Gastroesophageal sphincter (tissue), 4 donors: ENCODE measurements at regions not wholly inside any gene's neighbourhood (a gene's known extent, or its start where the extent isn't known, plus 50 kb on each side); places are given as distances from the start of the nearest gene placed in this dataset.
"Not testable (repeated sequence)": the region's sequence is repeated elsewhere in the genome, so short reads cannot be mapped to it uniquely, and the experiment has no call there.

ENCODE experiments used
- ATAC-seq: fragments of 150-250 bp; one replicate; pipeline ENCODE4 v1.9.1; 2016; ENCODE audit warnings: mild to moderate bottlenecking, moderate library complexity
- H3K27ac ChIP-seq, 4 donors: fragments of 200-600 bp; sonication (generic) in 3 of 4; 1 replicate in 3 of 4; 2 replicates in 1 of 4; pipeline ENCODE4 v1.5.1; 2016 to 2019
- H3K27me3 ChIP-seq: fragments of 200-600 bp; sonication (generic); one replicate; pipeline ENCODE4 v1.5.1; 2019
- H3K36me3 ChIP-seq, 2 donors: fragments of 200-600 bp; sonication (generic); one replicate each; pipeline ENCODE4 v1.5.1; 2019; ENCODE audit warnings: control low read depth in 1 of 2
- H3K4me1 ChIP-seq, 3 donors: fragments of 200-600 bp; sonication (generic); 1 replicate in 2 of 3; 2 replicates in 1 of 3; pipeline ENCODE4 v1.5.1; 2016 to 2019; ENCODE audit warnings: control low read depth in 2 of 3
- H3K4me3 ChIP-seq, 2 donors: fragments of 200-600 bp; sonication (generic); one replicate each; pipeline ENCODE4 v1.5.1; 2019; ENCODE audit warnings: mild to moderate bottlenecking in 1 of 2, moderate library complexity in 1 of 2
- H3K9me3 ChIP-seq, 3 donors: fragments of 200-600 bp; sonication (generic); one replicate each; pipeline ENCODE4 v1.5.1; 2017 to 2019; ENCODE audit warnings: control low read depth in 2 of 3
- CTCF ChIP-seq, 4 experiments: fragments of 200-600 bp in 2 of 4; fragments of 450-650 bp in 2 of 4; sonication (generic) in 1 of 4; IDR thresholded peaks; one replicate each; pipeline ENCODE4 v1.5.1; 2017 to 2019; ENCODE audit warnings: antibody characterized with exemption in 4 of 4, mild to moderate bottlenecking in 2 of 4, moderate library complexity in 2 of 4
- EP300 ChIP-seq: sonication (generic); formaldehyde crosslinking; IDR thresholded peaks from one replicate; pipeline ENCODE4 v1.6.1; 2017; ENCODE audit warnings: antibody characterized with exemption, mild to moderate bottlenecking
- POLR2A ChIP-seq, 2 donors: fragments of 450-650 bp; IDR thresholded peaks; one replicate each; pipeline ENCODE4 v1.6.1; 2017; ENCODE audit warnings: antibody characterized with exemption in 2 of 2, mild to moderate bottlenecking in 2 of 2, moderate library complexity in 1 of 2
- POLR2AphosphoS5 ChIP-seq: sonication (generic); formaldehyde crosslinking; IDR thresholded peaks from one replicate; pipeline ENCODE4 v1.6.1; 2017; ENCODE audit warnings: antibody characterized with exemption
- WGBS, 2 donors: methylation state at CpG; one replicate each; pipeline ENCODE4 v1.1.5; 2018; ENCODE audit warnings: low coverage in 1 of 2; 5-methylcytosine and 5-hydroxymethylcytosine counted together

GRCh38 chr17:31645351-31645750, 213.7 kb downstream of the COPRS start:
- 100% methylated on average over 1 of the region's 3 CpGs for WGBS, 2 donors
- Histone ChIP-seq H3K9me3 (peaks cover 0 to 14% (median 0%) of the 10 kb centered on the region in 3 donors), H3K36me3 (no peaks in the 10 kb centered on the region), H3K4me3 (no peak overlapping the region), H3K4me1 (peaks cover 0 to 4% (median 0%) of the 10 kb centered on the region in 3 donors), H3K27ac (no peak overlapping the region), H3K27me3 (no peaks in the 10 kb centered on the region)
- peak in 1 of 4 experiments; percentile 15 for TF ChIP-seq CTCF (IDR thresholded peaks at IDR 0.05)
- TF ChIP-seq POLR2AphosphoS5 = no peak
- TF ChIP-seq EP300 = no peak
- TF ChIP-seq POLR2A (IDR thresholded peaks at IDR 0.05) = no peak
- ATAC-seq = no peak

GRCh38 chr17:31631766-31632165, 227.3 kb downstream of the COPRS start:
- no peaks in the 10 kb centered on the region for H3K4me1 ChIP-seq
- ATAC-seq = no peak
- no peaks in the 10 kb centered on the region for H3K36me3 ChIP-seq
- H3K27me3 ChIP-seq = no peaks in the 10 kb centered on the region
- 68 to 72% methylated on average over 2 to 3 of the region's 3 CpGs for WGBS, 2 donors
- no peak for TF ChIP-seq POLR2AphosphoS5
- TF ChIP-seq EP300 = no peak
- no peak for TF ChIP-seq POLR2A (IDR thresholded peaks at IDR 0.05)
- no peak for TF ChIP-seq CTCF (IDR thresholded peaks at IDR 0.05)
- H3K9me3 ChIP-seq = peaks cover 0 to 4% (median 0%) of the 10 kb centered on the region in 3 donors
- no peak overlapping the region for H3K27ac ChIP-seq
- no peak overlapping the region for H3K4me3 ChIP-seq

GRCh38 chr17:31630866-31631265, 228.2 kb downstream of the COPRS start:
- not testable (repeated sequence) for ATAC-seq, H3K27me3 ChIP-seq, H3K4me1 ChIP-seq, H3K4me3 ChIP-seq, H3K36me3 ChIP-seq, H3K27ac ChIP-seq
- peaks cover 0 to 10% (median 0%) of the 10 kb centered on the region in 3 donors for H3K9me3 ChIP-seq
- WGBS, 2 donors = 87 to 97% methylated on average over 4 to 8 of the region's 8 CpGs

GRCh38 chr17:31629696-31630470, 229.2 kb downstream of the COPRS start:
- ATAC-seq = no peak
- H3K4me3 ChIP-seq = no peak overlapping the region
- H3K27me3 ChIP-seq = no peaks in the 10 kb centered on the region
- no peak overlapping the region for H3K27ac ChIP-seq
- peaks cover 0 to 20% (median 0%) of the 10 kb centered on the region in 3 donors for H3K9me3 ChIP-seq
- no peaks in the 10 kb centered on the region for H3K36me3 ChIP-seq
- WGBS, 2 donors = 50 to 82% methylated on average over 3 to 7 of the region's 8 CpGs
- TF ChIP-seq CTCF (IDR thresholded peaks at IDR 0.05) (no peak), EP300 (no peak), POLR2AphosphoS5 (no peak), POLR2A (IDR thresholded peaks at IDR 0.05) (no peak)
- no peaks in the 10 kb centered on the region for H3K4me1 ChIP-seq

- peaks cover 0 to 30% (median 0%) of the 10 kb centered on the region in 3 donors for H3K9me3 ChIP-seq
- no peak for ATAC-seq
- no peaks in the 10 kb centered on the region for H3K36me3 ChIP-seq
- no peak overlapping the region for H3K27ac ChIP-seq
- no peaks in the 10 kb centered on the region for H3K27me3 ChIP-seq
- no peak overlapping the region for H3K4me3 ChIP-seq
- TF ChIP-seq CTCF (IDR thresholded peaks at IDR 0.05) = no peak
- TF ChIP-seq EP300 = no peak
- TF ChIP-seq POLR2AphosphoS5 = no peak
- no peak for TF ChIP-seq POLR2A (IDR thresholded peaks at IDR 0.05)
- 79 to 88% methylated on average over 1 of the region's 1 CpG for WGBS, 2 donors
- H3K4me1 ChIP-seq = no peaks in the 10 kb centered on the region
Observed at GRCh38 chr17:31627960-31628359, 231.1 kb downstream of the COPRS start.
